ENCODE measurements at regions not wholly inside any gene's neighbourhood (a gene's known extent, or its start where the extent isn't known, plus 50 kb on each side); places are given as distances from the start of the nearest gene placed in this dataset.

- TF ChIP-seq EZH2 (IDR thresholded peaks at IDR 0.05; ENCODE audit: borderline replicate concordance, low read depth, low read length, poor library complexity, severe bottlenecking) = no peak
- TF ChIP-seq, protein P1, sequence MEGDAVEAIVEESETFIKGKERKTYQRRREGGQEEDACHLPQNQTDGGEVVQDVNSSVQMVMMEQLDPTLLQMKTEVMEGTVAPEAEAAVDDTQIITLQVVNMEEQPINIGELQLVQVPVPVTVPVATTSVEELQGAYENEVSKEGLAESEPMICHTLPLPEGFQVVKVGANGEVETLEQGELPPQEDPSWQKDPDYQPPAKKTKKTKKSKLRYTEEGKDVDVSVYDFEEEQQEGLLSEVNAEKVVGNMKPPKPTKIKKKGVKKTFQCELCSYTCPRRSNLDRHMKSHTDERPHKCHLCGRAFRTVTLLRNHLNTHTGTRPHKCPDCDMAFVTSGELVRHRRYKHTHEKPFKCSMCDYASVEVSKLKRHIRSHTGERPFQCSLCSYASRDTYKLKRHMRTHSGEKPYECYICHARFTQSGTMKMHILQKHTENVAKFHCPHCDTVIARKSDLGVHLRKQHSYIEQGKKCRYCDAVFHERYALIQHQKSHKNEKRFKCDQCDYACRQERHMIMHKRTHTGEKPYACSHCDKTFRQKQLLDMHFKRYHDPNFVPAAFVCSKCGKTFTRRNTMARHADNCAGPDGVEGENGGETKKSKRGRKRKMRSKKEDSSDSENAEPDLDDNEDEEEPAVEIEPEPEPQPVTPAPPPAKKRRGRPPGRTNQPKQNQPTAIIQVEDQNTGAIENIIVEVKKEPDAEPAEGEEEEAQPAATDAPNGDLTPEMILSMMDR (conservative IDR thresholded peaks at IDR 0.05; ENCODE audit: low read depth, low read length) = no peak
- H3K9me3 ChIP-seq (ENCODE audit: low read depth, low read length, poor library complexity, severe bottlenecking) = no peaks in the 10 kb centered on the region
- H3K27me3 ChIP-seq (replicated peaks; ENCODE audit: insufficient read depth, low read depth, low read length, poor library complexity) = no peaks in the 10 kb centered on the region
- H3K4me3 ChIP-seq (ENCODE audit: low read depth, low read length, poor library complexity, severe bottlenecking) = no peak overlapping the region
- no peaks in the 10 kb centered on the region for H3K36me3 ChIP-seq (ENCODE audit: insufficient read depth, low read length, poor library complexity, severe bottlenecking)
- POLR2A ChIA-PET (ENCODE audit: low non-redundant PET) = no interaction called here
- H3K4me1 ChIP-seq (ENCODE audit: insufficient read depth, low read length, poor library complexity, severe bottlenecking) = no peaks in the 10 kb centered on the region
- H3K27ac ChIP-seq (ENCODE audit: low read depth, low read length, poor library complexity, severe bottlenecking) = no peak overlapping the region
- no TSS peak for BruUV-seq (replicated peaks)
- intact Hi-C loops (cut with micrococcal nuclease; ENCODE audit: unreplicated experiment) = no loop called here
- CTCF ChIA-PET = no interaction called here
- no peak for DNase-seq (ENCODE audit: low spot score)
Measured at GRCh38 chr5:96235008-96235910, 197.8 kb downstream of the PCSK1 start.

DNA sequence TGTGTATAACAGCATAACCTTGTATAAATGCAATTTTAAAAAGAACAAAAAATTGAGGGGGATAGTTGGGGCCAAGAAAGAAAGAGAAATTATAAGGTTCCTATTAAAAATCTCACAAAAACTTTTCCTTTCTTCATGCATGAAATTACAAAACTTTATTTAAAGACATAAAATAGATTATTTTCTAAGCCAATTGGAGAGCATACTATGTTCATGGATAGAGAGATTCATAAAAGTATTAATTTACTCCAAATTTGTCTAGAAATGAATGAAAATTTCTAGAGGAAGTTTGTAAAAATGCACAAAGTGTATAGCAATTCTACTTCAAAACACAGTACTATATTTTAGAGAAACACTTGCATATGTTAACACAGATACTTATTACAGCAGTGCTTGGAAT lies 200.4 kb downstream of the PCSK1 start:
- intact Hi-C loops (cut with micrococcal nuclease; ENCODE audit: unreplicated experiment) = no loop called here
- Histone ChIP-seq H3K36me3 (ENCODE audit: insufficient read depth, low read length, poor library complexity, severe bottlenecking) (no peaks in the 10 kb centered on the region), H3K4me1 (ENCODE audit: insufficient read depth, low read length, poor library complexity, severe bottlenecking) (no peaks in the 10 kb centered on the region), H3K9me3 (ENCODE audit: low read depth, low read length, poor library complexity, severe bottlenecking) (no peaks in the 10 kb centered on the region), H3K27ac (ENCODE audit: low read depth, low read length, poor library complexity, severe bottlenecking) (no peak overlapping the region), H3K27me3 (replicated peaks; ENCODE audit: insufficient read depth, low read depth, low read length, poor library complexity) (no peaks in the 10 kb centered on the region), H3K4me3 (ENCODE audit: low read depth, low read length, poor library complexity, severe bottlenecking) (no peak overlapping the region)
- ChIA-PET POLR2A (ENCODE audit: low non-redundant PET) (no interaction called here), CTCF (no interaction called here)
- TF ChIP-seq EZH2 (IDR thresholded peaks at IDR 0.05; ENCODE audit: borderline replicate concordance, low read depth, low read length, poor library complexity, severe bottlenecking) = no peak
- TF ChIP-seq, protein P1 (conservative IDR thresholded peaks at IDR 0.05; ENCODE audit: low read depth, low read length) = no peak
- no peak for DNase-seq (ENCODE audit: low spot score)
- no TSS peak for BruUV-seq (replicated peaks)

- Histone ChIP-seq H3K27me3 (replicated peaks; ENCODE audit: insufficient read depth, low read depth, low read length, poor library complexity) (no peaks in the 10 kb centered on the region), H3K27ac (ENCODE audit: low read depth, low read length, poor library complexity, severe bottlenecking) (no peak overlapping the region), H3K4me3 (ENCODE audit: low read depth, low read length, poor library complexity, severe bottlenecking) (no peak overlapping the region), H3K36me3 (ENCODE audit: insufficient read depth, low read length, poor library complexity, severe bottlenecking) (no peaks in the 10 kb centered on the region), H3K4me1 (ENCODE audit: insufficient read depth, low read length, poor library complexity, severe bottlenecking) (no peaks in the 10 kb centered on the region), H3K9me3 (ENCODE audit: low read depth, low read length, poor library complexity, severe bottlenecking) (no peaks in the 10 kb centered on the region)
- ChIA-PET CTCF (no interaction called here), POLR2A (ENCODE audit: low non-redundant PET) (no interaction called here)
- no TSS peak for BruUV-seq (replicated peaks)
- no peak for DNase-seq (ENCODE audit: low spot score)
- TF ChIP-seq, protein P1 (conservative IDR thresholded peaks at IDR 0.05; ENCODE audit: low read depth, low read length) = no peak
- TF ChIP-seq EZH2 (IDR thresholded peaks at IDR 0.05; ENCODE audit: borderline replicate concordance, low read depth, low read length, poor library complexity, severe bottlenecking) = no peak
- intact Hi-C loops (cut with micrococcal nuclease; ENCODE audit: unreplicated experiment) = no loop called here
Measured at GRCh38 chr5:96229188-96229587, 203.9 kb downstream of the PCSK1 start.
